ENCODE measurements at regions not wholly inside any gene's neighbourhood (a gene's known extent, or its start where the extent isn't known, plus 50 kb on each side); places are given as distances from the start of the nearest gene placed in this dataset.
A peak's percentile ranks its signal among the peaks of the same experiment; 100 is the strongest.

- Mint-ChIP-seq H3K36me3 (ENCODE audit: insufficient read depth in 2 of 2) (no peaks in the 10 kb centered on the region), H3K4me1 (ENCODE audit: low read depth) (peaks cover 11% of the 10 kb centered on the region), H3K27me3 (ENCODE audit: low read depth) (no peaks in the 10 kb centered on the region), H3K4me3 (no peak overlapping the region), H3K9me3 (peaks cover 0 to 4% of the 10 kb centered on the region in 2 donors), H3K27ac (no peak overlapping the region)
- DNase-seq (no peak), ATAC-seq (replicated peaks in 1 of 2) (no peak)
These were observed 563.1 kb upstream of the JARID2 start for GRCh38 chr6:14682812-14683211.

GRCh38 chr6:14689639-14690038, 556.2 kb upstream of the JARID2 start:
- Mint-ChIP-seq H3K4me1 (ENCODE audit: low read depth) (no peaks in the 10 kb centered on the region), H3K36me3 (ENCODE audit: insufficient read depth in 2 of 2) (no peaks in the 10 kb centered on the region), H3K4me3 (no peak overlapping the region), H3K9me3 (no peaks in the 10 kb centered on the region), H3K27me3 (ENCODE audit: low read depth) (no peaks in the 10 kb centered on the region), H3K27ac (no peak overlapping the region)
- DNase-seq (no peak), ATAC-seq (replicated peaks in 1 of 2) (no peak)

DNA sequence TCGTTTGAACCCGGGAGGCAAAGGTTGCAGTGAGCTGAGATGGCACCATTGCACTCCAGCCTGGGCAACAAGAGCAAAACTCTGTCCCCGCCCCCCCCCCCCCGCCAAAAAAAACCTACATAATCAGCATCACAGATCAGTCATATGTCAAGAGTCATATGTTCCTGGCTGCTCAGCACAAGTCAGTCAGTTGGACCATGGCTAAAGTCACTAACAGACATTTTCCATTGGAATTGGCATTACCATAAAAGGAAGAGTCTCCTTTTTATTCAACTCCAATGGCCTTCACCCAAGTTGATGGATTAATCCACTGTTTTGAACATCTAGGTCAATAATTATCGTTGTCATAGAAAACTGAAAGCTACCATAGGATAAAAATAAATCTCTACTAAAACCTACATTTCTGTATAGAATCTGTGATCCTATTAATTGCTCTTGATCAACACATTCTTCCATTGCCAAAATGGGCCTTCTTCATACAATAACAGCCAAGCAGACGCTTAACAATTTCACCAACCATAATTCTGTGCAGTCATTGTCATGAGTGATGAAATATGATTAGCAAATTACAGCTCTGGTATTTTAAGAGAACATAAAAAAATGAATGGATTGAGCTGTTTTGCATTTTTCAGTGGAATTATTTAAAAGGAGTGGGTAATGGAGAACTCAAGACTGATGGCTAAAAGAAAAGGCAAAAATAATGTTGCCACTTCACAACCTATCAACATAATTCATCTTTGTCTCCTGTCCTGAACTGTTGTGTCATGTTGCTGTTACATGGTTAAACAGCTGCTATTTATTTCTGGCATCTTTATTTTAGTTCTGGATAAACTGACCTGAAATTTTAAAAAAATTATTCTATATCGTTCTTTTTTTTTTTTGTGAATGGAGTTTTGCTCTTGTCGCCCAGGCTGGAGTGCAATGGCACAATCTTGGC, 555.5 kb upstream of the JARID2 start:
- H3K4me1 Mint-ChIP-seq (ENCODE audit: low read depth): no peaks in the 10 kb centered on the region
- DNase-seq (no peak), ATAC-seq (replicated peaks in 1 of 2) (no peak)
- H3K27me3 Mint-ChIP-seq (ENCODE audit: low read depth): no peaks in the 10 kb centered on the region
- no peak overlapping the region for H3K27ac Mint-ChIP-seq
- H3K4me3 Mint-ChIP-seq: no peak overlapping the region
- no peaks in the 10 kb centered on the region for H3K36me3 Mint-ChIP-seq (ENCODE audit: insufficient read depth in 2 of 2)
- H3K9me3 Mint-ChIP-seq: no peaks in the 10 kb centered on the region

DNA sequence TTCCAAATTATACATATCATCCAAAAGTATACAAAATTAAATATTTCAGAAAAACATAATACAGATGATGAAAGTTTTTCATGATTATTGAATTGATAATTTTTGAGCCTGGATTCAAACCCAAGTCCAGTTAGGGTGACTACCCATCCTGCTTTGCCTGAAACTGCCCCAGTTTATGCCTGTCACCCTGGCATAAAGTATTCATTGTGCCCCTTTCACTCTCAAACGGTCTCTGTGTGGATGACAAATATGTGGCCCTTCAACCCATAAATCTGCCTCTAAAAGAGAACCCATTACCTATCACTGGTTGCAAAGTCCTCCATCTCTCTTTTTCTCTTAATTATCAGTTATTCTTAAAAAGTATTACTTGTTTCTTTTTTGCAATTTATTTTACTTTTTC, 553.7 kb upstream of the JARID2 start:
- H3K36me3 Mint-ChIP-seq (ENCODE audit: insufficient read depth in 2 of 2): no peaks in the 10 kb centered on the region

GRCh38 chr6:14693301-14694192, 552.3 kb upstream of the JARID2 start:
- DNase-seq (no peak), ATAC-seq (replicated peaks in 1 of 2) (peak; percentile 15 to 51)
- Mint-ChIP-seq H3K9me3 (no peaks in the 10 kb centered on the region), H3K27me3 (ENCODE audit: low read depth) (no peaks in the 10 kb centered on the region), H3K27ac (no peak overlapping the region), H3K4me1 (ENCODE audit: low read depth) (peaks cover 5% of the 10 kb centered on the region), H3K36me3 (ENCODE audit: insufficient read depth in 2 of 2) (no peaks in the 10 kb centered on the region), H3K4me3 (no peak overlapping the region)

More for the DNA sequence above, 553.7 kb upstream of the JARID2 start:
- Mint-ChIP-seq H3K9me3 (no peaks in the 10 kb centered on the region), H3K27ac (no peak overlapping the region), H3K27me3 (ENCODE audit: low read depth) (no peaks in the 10 kb centered on the region), H3K4me3 (no peak overlapping the region), H3K4me1 (ENCODE audit: low read depth) (peaks cover 5% of the 10 kb centered on the region)
- no peak for DNase-seq
- peak; percentile 44 to 73 for ATAC-seq (replicated peaks in 1 of 2)

GRCh38 chr6:14694308-14694707, 551.6 kb upstream of the JARID2 start:
- Mint-ChIP-seq H3K36me3 (ENCODE audit: insufficient read depth in 2 of 2) (peaks cover 0 to under 1% of the 10 kb centered on the region in 2 donors), H3K27me3 (ENCODE audit: low read depth) (no peaks in the 10 kb centered on the region)

GRCh38 chr6:14695579-14695978, 550.3 kb upstream of the JARID2 start:
- Mint-ChIP-seq H3K36me3 (ENCODE audit: insufficient read depth in 2 of 2) (peaks cover 3 to 12% of the 10 kb centered on the region in 2 donors), H3K4me1 (ENCODE audit: low read depth) (peaks cover 5% of the 10 kb centered on the region), H3K4me3 (no peak overlapping the region), H3K27ac (no peak overlapping the region), H3K9me3 (peaks cover 5% of the 10 kb centered on the region in 2 donors), H3K27me3 (ENCODE audit: low read depth) (no peaks in the 10 kb centered on the region)
- DNase-seq: no peak
- ATAC-seq (replicated peaks in 1 of 2): no peak

More at GRCh38 chr6:14694308-14694707, 551.6 kb upstream of the JARID2 start:
- no peak for DNase-seq
- Mint-ChIP-seq H3K9me3 (no peaks in the 10 kb centered on the region), H3K4me3 (no peak overlapping the region), H3K4me1 (ENCODE audit: low read depth) (peaks cover 5% of the 10 kb centered on the region), H3K27ac (no peak overlapping the region)
- ATAC-seq (replicated peaks in 1 of 2): no peak

- Mint-ChIP-seq H3K9me3 (peaks cover 5 to 9% of the 10 kb centered on the region in 2 donors), H3K4me1 (ENCODE audit: low read depth) (peaks cover 5% of the 10 kb centered on the region), H3K36me3 (ENCODE audit: insufficient read depth in 2 of 2) (peaks cover 8 to 15% of the 10 kb centered on the region in 2 donors), H3K4me3 (no peak overlapping the region), H3K27me3 (ENCODE audit: low read depth) (no peaks in the 10 kb centered on the region), H3K27ac (no peak overlapping the region)
- no peak for DNase-seq
- ATAC-seq (replicated peaks in 1 of 2): no peak
These were observed 549.5 kb upstream of the JARID2 start for GRCh38 chr6:14696367-14696766.

DNA sequence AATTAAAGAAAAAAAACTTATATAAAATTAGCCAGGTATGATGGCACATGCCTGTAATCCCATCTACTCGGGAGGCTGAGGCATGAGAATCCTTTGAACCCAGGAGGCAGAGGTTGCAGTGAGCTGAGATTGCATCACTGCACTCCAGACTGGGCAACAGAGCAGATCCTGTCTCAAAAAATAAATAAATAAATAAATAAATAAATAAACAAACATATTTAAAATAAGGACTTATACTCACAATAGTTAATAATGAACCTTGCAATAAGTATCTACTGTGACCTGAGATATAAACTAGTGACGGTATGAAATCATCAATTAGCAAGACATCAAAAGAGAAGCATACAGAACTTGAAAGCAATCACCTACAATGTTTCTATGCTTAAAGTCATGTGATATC, 548.4 kb upstream of the JARID2 start:
- H3K27ac Mint-ChIP-seq: no peak overlapping the region
- H3K4me1 Mint-ChIP-seq (ENCODE audit: low read depth): peaks cover 5% of the 10 kb centered on the region
- peaks cover 8 to 15% of the 10 kb centered on the region in 2 donors for H3K36me3 Mint-ChIP-seq (ENCODE audit: insufficient read depth in 2 of 2)
- H3K4me3 Mint-ChIP-seq: no peak overlapping the region
- H3K9me3 Mint-ChIP-seq: peaks cover 5 to 11% of the 10 kb centered on the region in 2 donors
- ATAC-seq (replicated peaks in 1 of 2): no peak
- DNase-seq: no peak
- no peaks in the 10 kb centered on the region for H3K27me3 Mint-ChIP-seq (ENCODE audit: low read depth)

GRCh38 chr6:14699803-14700601, 545.9 kb upstream of the JARID2 start:
- Mint-ChIP-seq H3K4me3 (no peak overlapping the region), H3K27ac (no peak overlapping the region), H3K27me3 (ENCODE audit: low read depth) (no peaks in the 10 kb centered on the region), H3K36me3 (ENCODE audit: insufficient read depth in 2 of 2) (peaks cover 8 to 15% of the 10 kb centered on the region in 2 donors), H3K9me3 (peaks cover 5 to 11% of the 10 kb centered on the region in 2 donors), H3K4me1 (ENCODE audit: low read depth) (peaks cover 15% of the 10 kb centered on the region)
- DNase-seq: no peak
- ATAC-seq (replicated peaks in 1 of 2): no peak

GRCh38 chr6:14701946-14702345, 543.9 kb upstream of the JARID2 start:
- Mint-ChIP-seq H3K27me3 (ENCODE audit: low read depth) (no peaks in the 10 kb centered on the region), H3K4me3 (no peak overlapping the region), H3K9me3 (peaks cover 5 to 11% of the 10 kb centered on the region in 2 donors), H3K27ac (no peak overlapping the region), H3K36me3 (ENCODE audit: insufficient read depth in 2 of 2) (peaks cover 9 to 16% of the 10 kb centered on the region in 2 donors), H3K4me1 (ENCODE audit: low read depth) (peaks cover 26% of the 10 kb centered on the region)
- DNase-seq (no peak), ATAC-seq (replicated peaks in 1 of 2) (no peak)

- H3K9me3 Mint-ChIP-seq: peaks cover 8 to 13% of the 10 kb centered on the region in 2 donors
- no peak overlapping the region for H3K27ac Mint-ChIP-seq
- peaks cover 34% of the 10 kb centered on the region for H3K4me1 Mint-ChIP-seq (ENCODE audit: low read depth)
- H3K27me3 Mint-ChIP-seq (ENCODE audit: low read depth): no peaks in the 10 kb centered on the region
- ATAC-seq (replicated peaks in 1 of 2) (no peak), DNase-seq (no peak)
- H3K4me3 Mint-ChIP-seq: no peak overlapping the region
- peaks cover 13 to 22% of the 10 kb centered on the region in 2 donors for H3K36me3 Mint-ChIP-seq (ENCODE audit: insufficient read depth in 2 of 2)
These were observed 543.2 kb upstream of the JARID2 start for GRCh38 chr6:14702678-14703077.

All from activated T-cell treated with anti-CD3 and anti-CD28 coated beads, Interleukin-2, amount 50 U/mL, for 72 hours (primary cell).